SK-N-DZ (cell line): ENCODE measurements at regions not wholly inside any gene's neighbourhood (a gene's known extent, or its start where the extent isn't known, plus 50 kb on each side); places are given as distances from the start of the nearest gene placed in this dataset.
"Not testable (repeated sequence)": the region's sequence is repeated elsewhere in the genome, so short reads cannot be mapped to it uniquely, and the experiment has no call there.

ENCODE experiments used
- DNase-seq: peaks from one replicate; pipeline ENCODE4 v3.0.0-alpha.2; 2015; ENCODE audit warnings: low spot score

- DNase-seq: no peak
Measured at GRCh38 chr13:91056746-91057145, 290.7 kb upstream of the MIR17HG start.

GRCh38 chr13:91057507-91057906 lies 290.0 kb upstream of the MIR17HG start:
- not testable (repeated sequence) for DNase-seq

- no peak for DNase-seq
Measured at GRCh38 chr13:91058066-91058465, 289.4 kb upstream of the MIR17HG start.

GRCh38 chr13:91058919-91059318 lies 288.6 kb upstream of the MIR17HG start:
- DNase-seq: no peak

- DNase-seq: no peak
Measured at GRCh38 chr13:91066745-91067144, 280.7 kb upstream of the MIR17HG start.

GRCh38 chr13:91072486-91072885 lies 275.0 kb upstream of the MIR17HG start:
- DNase-seq: no peak

- no peak for DNase-seq
Measured at GRCh38 chr13:91074091-91074490, 273.4 kb upstream of the MIR17HG start.

- no peak for DNase-seq
Measured at GRCh38 chr13:91076830-91077229, 270.7 kb upstream of the MIR17HG start.

- DNase-seq: peak; percentile 25
Measured at GRCh38 chr13:91078093-91078679, 269.3 kb upstream of the MIR17HG start.

- no peak for DNase-seq
Measured at GRCh38 chr13:91079176-91079575, 268.3 kb upstream of the MIR17HG start.

- DNase-seq: no peak
Measured at GRCh38 chr13:91085127-91085526, 262.4 kb upstream of the MIR17HG start.

- DNase-seq: no peak
Measured at GRCh38 chr13:91086936-91087716, 260.4 kb upstream of the MIR17HG start.

- DNase-seq: no peak
Measured at GRCh38 chr13:91097269-91097668, 250.2 kb upstream of the MIR17HG start.

GRCh38 chr13:91099877-91100276 lies 247.6 kb upstream of the MIR17HG start:
- no peak for DNase-seq

- DNase-seq: no peak
Measured at GRCh38 chr13:91100944-91101343, 246.5 kb upstream of the MIR17HG start.

GRCh38 chr13:91101381-91101780 lies 246.1 kb upstream of the MIR17HG start:
- DNase-seq: no peak

- DNase-seq: no peak
Measured at GRCh38 chr13:91105270-91105669, 242.2 kb upstream of the MIR17HG start.

GRCh38 chr13:91106565-91106964 lies 240.9 kb upstream of the MIR17HG start:
- no peak for DNase-seq

- no peak for DNase-seq
Measured at GRCh38 chr13:91108315-91108714, 239.2 kb upstream of the MIR17HG start.

- DNase-seq: no peak
Measured at GRCh38 chr13:91111476-91112200, 235.8 kb upstream of the MIR17HG start.

- no peak for DNase-seq
Measured at GRCh38 chr13:91112201-91112923, 235.1 kb upstream of the MIR17HG start.

- peak; percentile 70 for DNase-seq
Measured at GRCh38 chr13:91112924-91113277, 234.6 kb upstream of the MIR17HG start.
